PC-9 (cell line): ENCODE measurements at regions not wholly inside any gene's neighbourhood (a gene's known extent, or its start where the extent isn't known, plus 50 kb on each side); places are given as distances from the start of the nearest gene placed in this dataset.

Source experiments
- BruUV-seq: library from RNA; stranded (reverse); fragments of 400-500 nt; replicated peaks from 2 replicates; lab custom pipeline; 2021; lab: Mats Ljungman, UMichigan
- CTCF ChIA-PET: fragments of 300-600 bp; sonication (Branson Sonifier 250); formaldehyde crosslinking; loops from one replicate; lab custom pipeline; 2022; ENCODE audit warnings: antibody characterized with exemption; lab: Charles Lee
- POLR2A ChIA-PET: fragments of 300-600 bp; sonication (Branson Sonifier 250); formaldehyde crosslinking; loops from one replicate; lab custom pipeline; 2022; ENCODE audit warnings: antibody characterized with exemption; ENCODE audit not compliant: unreplicated experiment; lab: Charles Lee
- DNase-seq, 2 experiments: peaks; one replicate each; pipeline versions ENCODE4 v3.0.0 to v3.0.0-alpha.2; 2015 to 2022; ENCODE audit warnings: mixed read lengths in 1 of 2
- H2AFZ ChIP-seq: fragments of 200-600 bp; sonication (generic); 2 replicates; pipeline ENCODE4 v1.8.1; 2017; ENCODE audit warnings: antibody characterized with exemption
- H3F3A ChIP-seq: fragments of 200-600 bp; sonication (generic); 2 replicates; pipeline ENCODE4 v1.8.1; 2017; ENCODE audit warnings: antibody characterized with exemption, mild to moderate bottlenecking, low read depth; ENCODE audit not compliant: insufficient read depth
- H3K27ac ChIP-seq: fragments of 200-600 bp; sonication (generic); 2 replicates; pipeline ENCODE4 v1.6.1; 2016; ENCODE audit warnings: mixed run types
- H3K27me3 ChIP-seq: fragments of 200-600 bp; sonication (generic); 2 replicates; pipeline ENCODE4 v1.6.1; 2016; ENCODE audit warnings: low read depth, mixed run types; ENCODE audit not compliant: insufficient read depth
- H3K36me3 ChIP-seq: fragments of 200-600 bp; sonication (generic); 2 replicates; pipeline ENCODE4 v1.6.1; 2016; ENCODE audit warnings: low read depth, mixed run types
- H3K4me1 ChIP-seq: fragments of 200-600 bp; sonication (generic); replicated peaks from 2 replicates; pipeline ENCODE4 v1.6.1; 2016; ENCODE audit warnings: mixed run types; ENCODE audit not compliant: insufficient read depth
- H3K4me2 ChIP-seq: fragments of 200-600 bp; sonication (generic); 2 replicates; pipeline ENCODE4 v1.6.1; 2017; ENCODE audit warnings: mixed run types
- H3K4me3 ChIP-seq: fragments of 200-600 bp; sonication (generic); 2 replicates; pipeline ENCODE4 v1.6.1; 2016; ENCODE audit warnings: mixed run types
- H3K79me2 ChIP-seq: fragments of 200-600 bp; sonication (generic); 2 replicates; pipeline ENCODE4 v1.6.1; 2017; ENCODE audit warnings: low read depth, mixed run types
- H3K9me2 ChIP-seq: fragments of 200-600 bp; sonication (generic); 2 replicates; pipeline ENCODE4 v1.8.1; 2017; ENCODE audit warnings: mild to moderate bottlenecking; ENCODE audit not compliant: insufficient read depth
- H3K9me3 ChIP-seq: fragments of 200-600 bp; sonication (generic); 2 replicates; pipeline ENCODE4 v1.8.1; 2016; ENCODE audit warnings: low read depth; ENCODE audit not compliant: insufficient read depth
- H4K20me1 ChIP-seq: fragments of 200-600 bp; sonication (generic); 2 replicates; pipeline ENCODE4 v1.8.1; 2017; ENCODE audit not compliant: insufficient read depth
- CTCF ChIP-seq: fragments of 200-600 bp; sonication (generic); conservative IDR thresholded peaks from 2 replicates; pipeline ENCODE4 v1.6.1; 2017; ENCODE audit warnings: mixed run types, antibody characterized with exemption, mild to moderate bottlenecking, moderate library complexity
- EZH2 ChIP-seq: fragments of 200-600 bp; sonication (generic); IDR thresholded peaks from 2 replicates; pipeline ENCODE4 v1.8.0; 2017; ENCODE audit warnings: antibody characterized with exemption, low read depth
- intact Hi-C: fragments of 100-400 bp; cut with micrococcal nuclease; formaldehyde crosslinking; loops from one replicate; pipeline ENCODE4 v1.10.0; 2022; ENCODE audit not compliant: unreplicated experiment

- intact Hi-C loops: no loop called here
- H3F3A ChIP-seq: no peaks in the 10 kb centered on the region
- no peaks in the 10 kb centered on the region for H3K4me1 ChIP-seq
- H4K20me1 ChIP-seq: no peaks in the 10 kb centered on the region
- no peak overlapping the region for H3K4me3 ChIP-seq
- TF ChIP-seq EZH2 (no peak), CTCF (no peak)
- H3K79me2 ChIP-seq: no peaks in the 10 kb centered on the region
- CTCF ChIA-PET: no interaction called here
- no peak overlapping the region for H3K4me2 ChIP-seq
- no peak overlapping the region for H2AFZ ChIP-seq
- H3K27ac ChIP-seq: no peak overlapping the region
- no TSS peak for BruUV-seq
- no peaks in the 10 kb centered on the region for H3K9me2 ChIP-seq
- no peaks in the 10 kb centered on the region for H3K9me3 ChIP-seq
- H3K27me3 ChIP-seq: no peaks in the 10 kb centered on the region
- POLR2A ChIA-PET: no interaction called here
- no peak for DNase-seq
- no peaks in the 10 kb centered on the region for H3K36me3 ChIP-seq
Observed at GRCh38 chr4:129602447-129602846, 506.5 kb downstream of the C4orf33 start.

- POLR2A ChIA-PET: no interaction called here
Observed at GRCh38 chr4:129603241-129603931, 507.4 kb downstream of the C4orf33 start.

DNA sequence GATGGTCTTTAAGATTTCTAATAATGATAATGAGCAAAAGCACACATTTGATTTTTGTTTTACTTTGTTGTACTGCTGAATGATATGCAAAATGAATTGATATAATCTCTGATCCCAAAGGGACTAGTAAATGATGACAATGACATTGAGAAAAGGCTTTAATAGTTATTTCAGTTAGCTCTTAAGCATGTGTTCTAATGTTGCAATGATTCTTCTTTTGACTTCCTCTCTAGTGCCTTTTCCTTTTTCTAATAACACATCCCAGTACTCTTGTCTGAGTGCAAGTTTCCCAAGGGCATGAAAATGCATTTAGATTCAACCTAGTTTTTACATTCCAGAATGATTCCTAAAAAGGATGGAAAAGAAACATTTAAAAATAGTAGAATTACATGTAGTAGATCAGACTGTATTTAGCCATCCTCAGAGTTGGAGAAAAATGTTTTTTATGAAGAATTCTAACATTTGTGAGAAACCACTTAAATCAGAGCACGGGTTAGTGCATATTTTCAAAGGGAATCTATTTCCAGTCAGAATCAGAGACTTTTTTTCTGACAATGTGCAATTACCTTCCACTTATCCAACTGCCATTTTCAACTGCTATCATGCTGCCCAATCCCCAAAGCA is 508.8 kb downstream of the C4orf33 start:
- no peaks in the 10 kb centered on the region for H3K9me2 ChIP-seq
- no peak for DNase-seq
- no peaks in the 10 kb centered on the region for H3K9me3 ChIP-seq
- H4K20me1 ChIP-seq: no peaks in the 10 kb centered on the region
- no peak overlapping the region for H3K4me3 ChIP-seq
- BruUV-seq: no TSS peak
- intact Hi-C loops: no loop called here
- no peak overlapping the region for H3K27ac ChIP-seq
- no peaks in the 10 kb centered on the region for H3K36me3 ChIP-seq
- TF ChIP-seq EZH2 (no peak), CTCF (no peak)
- H3K4me1 ChIP-seq: no peaks in the 10 kb centered on the region
- ChIA-PET CTCF (no interaction called here), POLR2A (no interaction called here)
- H3K27me3 ChIP-seq: no peaks in the 10 kb centered on the region
- H3K4me2 ChIP-seq: no peak overlapping the region
- H3K79me2 ChIP-seq: no peaks in the 10 kb centered on the region
- no peak overlapping the region for H2AFZ ChIP-seq
- H3F3A ChIP-seq: no peaks in the 10 kb centered on the region

More at GRCh38 chr4:129603241-129603931, 507.4 kb downstream of the C4orf33 start:
- H3F3A ChIP-seq: no peaks in the 10 kb centered on the region
- H3K4me2 ChIP-seq: no peak overlapping the region
- no peaks in the 10 kb centered on the region for H3K36me3 ChIP-seq
- CTCF ChIA-PET: no interaction called here
- H3K27ac ChIP-seq: no peak overlapping the region
- no peaks in the 10 kb centered on the region for H3K9me2 ChIP-seq
- BruUV-seq: no TSS peak
- H2AFZ ChIP-seq: 0 out of 2 replicates have a peak overlapping the region, but pooled peaks have one; percentile 18
- TF ChIP-seq EZH2: no peak
- TF ChIP-seq CTCF: no peak
- H4K20me1 ChIP-seq: no peaks in the 10 kb centered on the region
- no peak overlapping the region for H3K4me3 ChIP-seq
- no peaks in the 10 kb centered on the region for H3K27me3 ChIP-seq
- DNase-seq: no peak
- intact Hi-C loops: no loop called here
- H3K4me1 ChIP-seq: no peaks in the 10 kb centered on the region
- no peaks in the 10 kb centered on the region for H3K79me2 ChIP-seq
- no peaks in the 10 kb centered on the region for H3K9me3 ChIP-seq
